ENCODE measurements at regions not wholly inside any gene's neighbourhood (a gene's known extent, or its start where the extent isn't known, plus 50 kb on each side); places are given as distances from the start of the nearest gene placed in this dataset.

- H3K4me2 ChIP-seq (ENCODE audit: insufficient read depth, low read length, poor library complexity, severe bottlenecking) = no peak overlapping the region
- no peak overlapping the region for H3K27ac ChIP-seq (replicated peaks; ENCODE audit: low read length)
- H3K4ac ChIP-seq (ENCODE audit: low read length) = no peak overlapping the region
- peaks cover 0 to 16% (median 0%) of the 10 kb centered on the region in 3 experiments for H3K27me3 ChIP-seq (ENCODE audit: control insufficient read depth in 3 of 3, insufficient read depth in 3 of 3, low read depth in 1 of 3, low read length in 3 of 3)
- H3K79me1 ChIP-seq (ENCODE audit: low read depth, low read length) = no peaks in the 10 kb centered on the region
- H3K18ac ChIP-seq (ENCODE audit: low read length) = no peak overlapping the region
- no CpG with 5 or more reads among the region's 6 CpGs for WGBS, 2 donors (ENCODE audit: extremely low coverage in 2 of 2, insufficient read length in 2 of 2, insufficient replicate concordance in 1 of 2)
- no peak overlapping the region for H2BK12ac ChIP-seq (ENCODE audit: low read length)
- no peaks in the 10 kb centered on the region for H3K9me3 ChIP-seq (replicated peaks in 1 of 2; ENCODE audit: control insufficient read depth in 2 of 2, insufficient read depth in 1 of 2, low read depth in 1 of 2, low read length in 2 of 2)
- H3K4me3 ChIP-seq (ENCODE audit: low read length in 2 of 2) = no peak overlapping the region
- H2BK15ac ChIP-seq (ENCODE audit: low read length) = no peak overlapping the region
- no peak overlapping the region for H2BK5ac ChIP-seq (ENCODE audit: low read length)
- H4K8ac ChIP-seq (ENCODE audit: low read depth, low read length) = no peak overlapping the region
- no peak overlapping the region for H3K23ac ChIP-seq (ENCODE audit: low read depth, low read length, poor library complexity)
- H3K36me3 ChIP-seq (replicated peaks in 1 of 2; ENCODE audit: control insufficient read depth in 2 of 2, insufficient read depth in 2 of 2, low read length in 2 of 2) = no peaks in the 10 kb centered on the region
- H3K14ac ChIP-seq (ENCODE audit: low read length) = no peak overlapping the region
- H2AK5ac ChIP-seq (ENCODE audit: low read depth, low read length) = no peak overlapping the region
- H4K91ac ChIP-seq (ENCODE audit: low read depth, low read length, poor library complexity) = no peak overlapping the region
- no peak overlapping the region for H2AFZ ChIP-seq (ENCODE audit: low read length)
- H3K4me1 ChIP-seq (ENCODE audit: control insufficient read depth in 2 of 2, insufficient read depth in 1 of 2, low read depth in 1 of 2, low read length in 2 of 2) = peaks cover 0 to 4% of the 10 kb centered on the region in 2 donors
- no peak for DNase-seq (ENCODE audit: low spot score)
- no peak overlapping the region for H3K9ac ChIP-seq (ENCODE audit: low read depth, low read length, poor library complexity)
- no peak overlapping the region for H2BK120ac ChIP-seq (ENCODE audit: low read depth, low read length)
Measured at GRCh38 chr1:5692664-5693063, 299.6 kb downstream of the NPHP4 start.

- no peaks in the 10 kb centered on the region for H3K9me3 ChIP-seq (replicated peaks in 1 of 2; ENCODE audit: control insufficient read depth in 2 of 2, insufficient read depth in 1 of 2, low read depth in 1 of 2, low read length in 2 of 2)
- no peak overlapping the region for H2AFZ ChIP-seq (ENCODE audit: low read length)
- no peak overlapping the region for H2AK5ac ChIP-seq (ENCODE audit: low read depth, low read length)
- H4K8ac ChIP-seq (ENCODE audit: low read depth, low read length) = no peak overlapping the region
- no peak overlapping the region for H2BK120ac ChIP-seq (ENCODE audit: low read depth, low read length)
- H3K4ac ChIP-seq (ENCODE audit: low read length) = no peak overlapping the region
- H3K27ac ChIP-seq (replicated peaks; ENCODE audit: low read length) = no peak overlapping the region
- no peak overlapping the region for H2BK5ac ChIP-seq (ENCODE audit: low read length)
- no peak for DNase-seq (ENCODE audit: low spot score)
- H2BK12ac ChIP-seq (ENCODE audit: low read length) = no peak overlapping the region
- H3K23ac ChIP-seq (ENCODE audit: low read depth, low read length, poor library complexity) = no peak overlapping the region
- H3K36me3 ChIP-seq (replicated peaks in 1 of 2; ENCODE audit: control insufficient read depth in 2 of 2, insufficient read depth in 2 of 2, low read length in 2 of 2) = no peaks in the 10 kb centered on the region
- peaks cover 0 to 16% (median 0%) of the 10 kb centered on the region in 3 experiments for H3K27me3 ChIP-seq (ENCODE audit: control insufficient read depth in 3 of 3, insufficient read depth in 3 of 3, low read depth in 1 of 3, low read length in 3 of 3)
- H2BK15ac ChIP-seq (ENCODE audit: low read length) = no peak overlapping the region
- H3K4me3 ChIP-seq (ENCODE audit: low read length in 2 of 2) = no peak overlapping the region
- H3K14ac ChIP-seq (ENCODE audit: low read length) = no peak overlapping the region
- H3K79me1 ChIP-seq (ENCODE audit: low read depth, low read length) = no peaks in the 10 kb centered on the region
- H3K9ac ChIP-seq (ENCODE audit: low read depth, low read length, poor library complexity) = no peak overlapping the region
- H4K91ac ChIP-seq (ENCODE audit: low read depth, low read length, poor library complexity) = no peak overlapping the region
- peaks cover 0 to 4% of the 10 kb centered on the region in 2 donors for H3K4me1 ChIP-seq (ENCODE audit: control insufficient read depth in 2 of 2, insufficient read depth in 1 of 2, low read depth in 1 of 2, low read length in 2 of 2)
- no peak overlapping the region for H3K4me2 ChIP-seq (ENCODE audit: insufficient read depth, low read length, poor library complexity, severe bottlenecking)
- WGBS, 2 donors (ENCODE audit: extremely low coverage in 2 of 2, insufficient read length in 2 of 2, insufficient replicate concordance in 1 of 2) = no CpG with 5 or more reads among the region's 20 CpGs
- H3K18ac ChIP-seq (ENCODE audit: low read length) = no peak overlapping the region
Measured at GRCh38 chr1:5691795-5692509, 300.3 kb downstream of the NPHP4 start.

GRCh38 chr1:5690898-5691297, 301.3 kb downstream of the NPHP4 start:
- no peak overlapping the region for H3K4ac ChIP-seq (ENCODE audit: low read length)

GRCh38 chr1:5690291-5690690, 301.9 kb downstream of the NPHP4 start:
- peak overlapping the region; percentile 35 for H3K18ac ChIP-seq (ENCODE audit: low read length)
- no peak overlapping the region for H4K8ac ChIP-seq (ENCODE audit: low read depth, low read length)
- no peak overlapping the region for H3K14ac ChIP-seq (ENCODE audit: low read length)
- WGBS, 2 donors (ENCODE audit: extremely low coverage in 2 of 2, insufficient read length in 2 of 2, insufficient replicate concordance in 1 of 2) = no CpG with 5 or more reads among the region's 3 CpGs
- no peak overlapping the region for H3K23ac ChIP-seq (ENCODE audit: low read depth, low read length, poor library complexity)
- no peak overlapping the region for H2AK5ac ChIP-seq (ENCODE audit: low read depth, low read length)
- no peak overlapping the region for H2BK15ac ChIP-seq (ENCODE audit: low read length)
- no peak overlapping the region for H3K4ac ChIP-seq (ENCODE audit: low read length)
- DNase-seq (ENCODE audit: low spot score) = no peak
- no peaks in the 10 kb centered on the region for H3K9me3 ChIP-seq (replicated peaks in 1 of 2; ENCODE audit: control insufficient read depth in 2 of 2, insufficient read depth in 1 of 2, low read depth in 1 of 2, low read length in 2 of 2)
- peaks cover 0 to 4% of the 10 kb centered on the region in 2 donors for H3K4me1 ChIP-seq (ENCODE audit: control insufficient read depth in 2 of 2, insufficient read depth in 1 of 2, low read depth in 1 of 2, low read length in 2 of 2)
- no peak overlapping the region for H3K9ac ChIP-seq (ENCODE audit: low read depth, low read length, poor library complexity)
- no peak overlapping the region for H4K91ac ChIP-seq (ENCODE audit: low read depth, low read length, poor library complexity)
- no peak overlapping the region for H2BK5ac ChIP-seq (ENCODE audit: low read length)
- H2AFZ ChIP-seq (ENCODE audit: low read length) = no peak overlapping the region
- no peak overlapping the region for H3K4me3 ChIP-seq (ENCODE audit: low read length in 2 of 2)
- peaks cover 0 to 16% (median 0%) of the 10 kb centered on the region in 3 experiments for H3K27me3 ChIP-seq (ENCODE audit: control insufficient read depth in 3 of 3, insufficient read depth in 3 of 3, low read depth in 1 of 3, low read length in 3 of 3)
- no peak overlapping the region for H2BK120ac ChIP-seq (ENCODE audit: low read depth, low read length)
- H3K36me3 ChIP-seq (replicated peaks in 1 of 2; ENCODE audit: control insufficient read depth in 2 of 2, insufficient read depth in 2 of 2, low read length in 2 of 2) = no peaks in the 10 kb centered on the region
- H3K27ac ChIP-seq (replicated peaks; ENCODE audit: low read length) = no peak overlapping the region
- no peaks in the 10 kb centered on the region for H3K79me1 ChIP-seq (ENCODE audit: low read depth, low read length)
- no peak overlapping the region for H3K4me2 ChIP-seq (ENCODE audit: insufficient read depth, low read length, poor library complexity, severe bottlenecking)
- H2BK12ac ChIP-seq (ENCODE audit: low read length) = no peak overlapping the region

More at GRCh38 chr1:5690898-5691297, 301.3 kb downstream of the NPHP4 start:
- H3K36me3 ChIP-seq (replicated peaks in 1 of 2; ENCODE audit: control insufficient read depth in 2 of 2, insufficient read depth in 2 of 2, low read length in 2 of 2) = no peaks in the 10 kb centered on the region
- no peak for DNase-seq (ENCODE audit: low spot score)
- no peak overlapping the region for H2BK5ac ChIP-seq (ENCODE audit: low read length)
- H3K18ac ChIP-seq (ENCODE audit: low read length) = no peak overlapping the region
- H4K8ac ChIP-seq (ENCODE audit: low read depth, low read length) = no peak overlapping the region
- H3K27ac ChIP-seq (replicated peaks; ENCODE audit: low read length) = no peak overlapping the region
- no peaks in the 10 kb centered on the region for H3K79me1 ChIP-seq (ENCODE audit: low read depth, low read length)
- no peak overlapping the region for H3K4me2 ChIP-seq (ENCODE audit: insufficient read depth, low read length, poor library complexity, severe bottlenecking)
- WGBS, 2 donors (ENCODE audit: extremely low coverage in 2 of 2, insufficient read length in 2 of 2, insufficient replicate concordance in 1 of 2) = no CpG with 5 or more reads among the region's 13 CpGs
- no peak overlapping the region for H2BK12ac ChIP-seq (ENCODE audit: low read length)
- peaks cover 0 to 4% of the 10 kb centered on the region in 2 donors for H3K4me1 ChIP-seq (ENCODE audit: control insufficient read depth in 2 of 2, insufficient read depth in 1 of 2, low read depth in 1 of 2, low read length in 2 of 2)
- peaks cover 0 to 16% (median 0%) of the 10 kb centered on the region in 3 experiments for H3K27me3 ChIP-seq (ENCODE audit: control insufficient read depth in 3 of 3, insufficient read depth in 3 of 3, low read depth in 1 of 3, low read length in 3 of 3)
- H3K14ac ChIP-seq (ENCODE audit: low read length) = no peak overlapping the region
- H2AFZ ChIP-seq (ENCODE audit: low read length) = no peak overlapping the region
- H2BK120ac ChIP-seq (ENCODE audit: low read depth, low read length) = no peak overlapping the region
- H3K4me3 ChIP-seq (ENCODE audit: low read length in 2 of 2) = no peak overlapping the region
- H2AK5ac ChIP-seq (ENCODE audit: low read depth, low read length) = no peak overlapping the region
- H2BK15ac ChIP-seq (ENCODE audit: low read length) = no peak overlapping the region
- no peak overlapping the region for H3K23ac ChIP-seq (ENCODE audit: low read depth, low read length, poor library complexity)
- H3K9me3 ChIP-seq (replicated peaks in 1 of 2; ENCODE audit: control insufficient read depth in 2 of 2, insufficient read depth in 1 of 2, low read depth in 1 of 2, low read length in 2 of 2) = no peaks in the 10 kb centered on the region
- no peak overlapping the region for H4K91ac ChIP-seq (ENCODE audit: low read depth, low read length, poor library complexity)
- no peak overlapping the region for H3K9ac ChIP-seq (ENCODE audit: low read depth, low read length, poor library complexity)
